Activated CD4-positive, alpha-beta T cell treated with anti-CD3 and anti-CD28 coated beads, Interleukin-2, amount 50 U/mL, for 4 hours (primary cell): ENCODE measurements at regions not wholly inside any gene's neighbourhood (a gene's known extent, or its start where the extent isn't known, plus 50 kb on each side); places are given as distances from the start of the nearest gene placed in this dataset.
"Not testable (repeated sequence)": the region's sequence is repeated elsewhere in the genome, so short reads cannot be mapped to it uniquely, and the experiment has no call there.

Experiments
- DNase-seq, 2 experiments: peaks; one replicate each; pipeline ENCODE4 v3.0.0-alpha.2; 2020

DNA sequence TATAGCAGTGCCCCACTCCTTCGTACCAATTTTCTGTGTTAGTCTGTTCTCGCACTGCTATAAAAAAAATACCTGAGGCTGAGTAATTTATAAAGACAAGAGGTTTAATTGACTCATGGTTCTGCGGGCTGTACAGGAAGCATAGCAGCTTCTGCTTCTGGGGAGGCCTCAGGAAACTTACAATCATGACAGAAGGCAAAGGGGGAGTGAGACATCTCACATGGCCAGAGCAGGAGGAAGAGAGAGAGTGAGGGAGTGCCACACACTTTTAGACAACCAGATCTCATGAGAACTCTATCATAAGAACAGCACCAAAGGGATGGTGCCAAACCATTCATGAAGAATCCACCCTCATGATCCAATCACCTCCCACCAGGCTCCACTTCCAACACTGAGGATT, 133.8 kb upstream of the USP9X start:
- DNase-seq = not testable (repeated sequence)

GRCh38 chrX:40952855-40953254, 132.4 kb upstream of the USP9X start:
- no peak for DNase-seq

- DNase-seq = no peak
Measured at GRCh38 chrX:40953369-40953768, 131.9 kb upstream of the USP9X start.

DNA sequence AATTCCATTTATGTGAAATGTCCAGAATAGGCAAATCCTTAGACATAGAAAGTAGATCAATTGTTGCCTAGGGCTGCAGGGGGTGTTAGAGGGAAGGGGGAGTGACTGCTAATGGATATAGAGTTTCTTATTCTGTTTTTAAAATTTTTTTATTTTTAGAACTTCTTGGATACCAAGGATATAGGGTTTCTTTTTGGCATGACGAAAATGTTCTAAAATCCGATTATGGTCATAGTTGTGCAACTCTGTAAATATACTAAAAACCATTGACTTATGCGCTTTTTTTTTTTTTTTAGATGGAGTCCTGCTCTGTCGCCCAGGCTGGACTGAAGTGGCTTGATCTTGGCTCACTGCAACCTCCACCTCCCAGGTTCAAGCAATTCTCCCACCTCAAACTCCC, 125.2 kb upstream of the USP9X start:
- no peak for DNase-seq

- no peak for DNase-seq
Measured at GRCh38 chrX:40962793-40963407, 122.3 kb upstream of the USP9X start.

DNA sequence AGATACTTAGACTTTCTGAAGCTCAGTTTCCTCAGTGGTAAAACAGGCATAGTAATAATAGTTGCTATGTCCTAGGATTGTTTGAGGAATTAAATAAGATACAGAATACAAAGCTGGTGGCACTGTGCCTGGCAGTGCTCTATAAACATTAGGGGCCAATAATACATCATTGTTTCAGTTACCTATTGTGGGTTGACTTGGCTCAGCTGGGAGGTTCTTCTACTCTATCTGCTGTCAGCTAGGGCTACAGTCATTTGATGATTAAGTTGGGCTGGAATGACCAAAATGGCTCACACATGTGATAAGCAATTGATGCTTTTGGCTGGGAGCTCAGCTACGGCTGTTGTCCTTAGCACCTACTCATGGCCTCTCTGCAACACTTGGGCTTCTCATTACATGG, 121.2 kb upstream of the USP9X start:
- no peak for DNase-seq

DNA sequence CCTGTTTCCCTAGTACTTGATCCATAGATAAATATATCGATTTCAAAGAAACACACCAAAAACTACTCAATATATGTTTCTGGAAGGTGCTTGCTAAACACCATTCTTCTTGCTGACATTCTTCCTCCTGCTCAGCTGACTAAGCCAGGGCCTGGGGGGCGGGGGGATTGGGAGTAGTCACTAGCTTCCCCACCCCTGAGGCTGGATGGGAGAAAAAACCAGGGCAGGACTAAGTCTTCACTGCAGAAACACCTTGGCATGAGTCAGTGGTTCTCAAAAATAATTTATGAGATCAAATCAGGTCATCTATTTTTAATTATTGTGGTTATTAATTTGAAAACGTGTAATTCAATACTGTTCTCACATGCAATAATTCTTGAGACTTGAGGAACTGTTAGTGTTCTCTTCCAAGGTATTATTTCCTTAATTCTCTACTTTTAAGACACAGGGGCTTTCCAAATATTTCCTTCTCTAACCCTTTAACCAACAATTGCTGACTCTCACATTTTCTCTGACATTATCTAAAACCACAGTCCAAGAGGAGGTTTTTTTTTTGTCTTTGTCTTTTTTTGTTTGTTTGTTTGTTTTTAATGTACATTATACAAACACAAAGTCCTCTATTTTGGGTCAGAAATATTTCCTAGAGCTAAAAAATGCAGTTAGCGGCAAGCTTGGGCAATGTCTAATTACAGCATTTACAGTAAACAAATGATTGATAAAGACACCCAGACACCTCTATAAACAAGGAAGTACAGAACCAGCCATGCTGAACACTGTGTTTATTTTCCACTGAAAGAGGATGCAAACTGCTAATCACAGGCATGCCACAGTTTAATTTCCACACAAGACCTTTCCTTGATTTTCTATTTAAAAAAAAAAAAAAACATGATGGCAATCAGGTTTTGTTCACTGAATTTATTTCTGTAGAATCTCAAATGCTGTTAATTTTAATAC, 120.3 kb upstream of the USP9X start:
- no peak for DNase-seq

DNA sequence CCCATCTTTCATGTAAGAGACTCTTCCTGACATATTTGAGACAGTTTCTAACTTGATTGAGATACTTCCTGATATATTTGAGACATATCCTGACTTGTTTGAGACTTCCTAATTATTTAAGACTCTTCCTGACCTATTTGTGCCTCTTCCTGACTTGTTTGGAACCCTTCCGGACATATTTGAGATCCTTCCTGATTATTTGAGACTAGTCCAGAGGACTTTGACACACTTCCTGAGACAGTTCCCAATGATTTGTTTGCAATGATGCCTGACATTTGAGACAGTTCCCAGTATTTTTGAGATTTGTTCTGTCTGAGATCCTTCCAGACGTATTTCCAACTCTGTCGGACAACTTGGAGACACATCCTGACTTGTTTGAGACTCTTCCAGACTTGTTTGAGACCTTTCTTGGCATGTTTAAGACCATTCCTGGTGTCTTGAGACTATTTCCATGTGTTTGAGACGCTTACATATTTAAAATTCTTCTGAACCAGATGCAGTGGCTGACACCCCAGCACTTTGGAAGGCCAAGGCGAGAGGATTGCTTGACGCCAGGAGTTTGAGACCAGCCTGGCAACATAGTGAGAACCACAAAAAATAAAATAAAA, 118.9 kb upstream of the USP9X start:
- no peak for DNase-seq

- no peak for DNase-seq
Measured at GRCh38 chrX:40968180-40968579, 117.1 kb upstream of the USP9X start.

DNA sequence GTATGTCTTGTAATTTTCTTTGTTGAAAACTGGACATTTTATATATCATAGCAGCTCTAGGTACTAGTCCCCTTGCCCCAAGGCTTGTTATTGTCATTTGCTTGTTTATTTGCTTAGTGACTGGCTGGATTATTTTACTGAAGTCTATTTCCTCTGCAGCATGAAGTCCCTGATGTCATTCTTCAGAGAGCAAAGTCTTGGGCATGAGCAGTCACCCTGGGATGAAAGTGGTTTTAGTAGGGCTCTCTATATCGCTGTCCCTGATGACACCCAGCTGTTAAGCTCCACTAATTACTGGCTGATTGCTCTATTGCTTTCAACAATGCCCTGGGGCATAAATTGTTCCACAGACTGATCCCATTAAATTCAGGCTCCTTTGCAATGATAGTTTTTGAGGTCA, 113.5 kb upstream of the USP9X start:
- DNase-seq = no peak

DNA sequence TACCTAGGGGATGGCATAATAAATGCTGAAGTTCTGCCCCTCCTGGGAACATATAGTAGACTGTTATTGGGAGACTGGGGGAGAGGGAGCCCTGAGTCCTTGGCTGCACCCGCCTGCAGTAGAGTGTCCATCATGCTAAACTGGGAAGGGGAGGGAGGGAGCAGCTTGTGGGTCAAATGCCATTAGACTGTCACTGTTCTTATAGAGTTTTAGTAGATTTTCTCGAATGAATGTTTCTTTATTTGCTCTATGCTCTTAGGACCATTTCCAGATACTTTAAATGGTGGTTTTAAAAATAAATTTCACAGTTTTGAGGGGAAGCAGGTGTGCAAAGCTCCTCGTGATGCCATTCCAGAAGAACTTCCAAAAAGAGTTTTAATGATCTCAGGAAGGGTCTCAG, 111.6 kb upstream of the USP9X start:
- DNase-seq = no peak

GRCh38 chrX:40975951-40976350, 109.3 kb upstream of the USP9X start:
- no peak for DNase-seq

DNA sequence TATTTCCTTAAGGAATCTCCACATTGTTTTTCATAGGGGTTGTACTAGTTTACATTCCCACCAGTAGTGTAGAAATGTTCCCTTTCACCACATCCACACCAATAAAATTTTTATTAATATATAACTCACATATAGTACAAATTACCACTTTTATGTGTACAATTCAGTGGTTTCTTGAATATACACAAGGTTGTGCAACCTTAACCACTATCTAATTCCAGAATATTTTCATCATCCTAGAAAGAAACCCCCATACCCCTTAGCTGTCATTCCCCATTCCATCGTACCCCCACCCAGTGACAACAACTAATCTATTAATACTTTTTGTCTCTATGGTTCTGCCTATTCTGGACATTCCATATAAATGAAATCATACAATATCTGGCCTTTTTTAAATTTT, 108.3 kb upstream of the USP9X start:
- DNase-seq = no peak

GRCh38 chrX:40984962-40985361, 100.3 kb upstream of the USP9X start:
- no peak for DNase-seq

GRCh38 chrX:40987413-40987812, 97.8 kb upstream of the USP9X start:
- DNase-seq = no peak

DNA sequence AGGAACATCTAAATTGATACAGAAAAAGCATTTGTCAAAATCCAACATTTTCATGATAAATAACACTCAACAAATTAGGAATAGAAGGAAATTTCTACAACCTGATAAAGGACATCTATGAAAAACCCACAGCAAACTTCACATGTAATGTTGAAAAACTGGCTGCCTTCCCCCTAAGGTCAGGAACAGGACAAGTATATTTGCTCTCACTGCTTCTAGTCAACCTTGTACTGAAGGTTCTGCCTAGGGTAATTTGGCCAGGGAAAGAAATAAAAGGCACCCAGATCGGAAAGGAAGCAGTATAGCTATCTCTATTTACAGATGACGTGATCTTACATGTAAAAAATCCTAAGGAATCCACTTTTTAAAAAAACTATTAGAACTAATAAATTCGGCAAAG, 97.1 kb upstream of the USP9X start:
- DNase-seq = no peak

GRCh38 chrX:40993395-40993794, 91.8 kb upstream of the USP9X start:
- not testable (repeated sequence) for DNase-seq

- no peak for DNase-seq
Measured at GRCh38 chrX:40996886-40997530, 88.2 kb upstream of the USP9X start.

GRCh38 chrX:40998123-40998522, 87.1 kb upstream of the USP9X start:
- DNase-seq = no peak

- no peak for DNase-seq
Measured at GRCh38 chrX:41001327-41001726, 83.9 kb upstream of the USP9X start.

GRCh38 chrX:41002026-41002425, 83.2 kb upstream of the USP9X start:
- no peak for DNase-seq

- no peak for DNase-seq
Measured at GRCh38 chrX:41003506-41004270, 81.6 kb upstream of the USP9X start.
